Heart left ventricle (tissue), 13 donors: ENCODE measurements at regions not wholly inside any gene's neighbourhood (a gene's known extent, or its start where the extent isn't known, plus 50 kb on each side); places are given as distances from the start of the nearest gene placed in this dataset.

Experiments used
- CTCF ChIP-seq, 12 donors: fragments of 200-600 bp; sonication (generic) in 4 of 12; IDR thresholded peaks; one replicate each; pipeline versions ENCODE4 v1.5.0 to v1.8.0; 2018 to 2022; ENCODE audit warnings: antibody characterized with exemption in 12 of 12, mild to moderate bottlenecking in 5 of 12
- POLR2A ChIP-seq, 2 donors: fragments of 450-650 bp; IDR thresholded peaks; one replicate each; pipeline ENCODE4 v1.6.1; 2017; ENCODE audit warnings: antibody characterized with exemption in 2 of 2, mild to moderate bottlenecking in 2 of 2, moderate library complexity in 2 of 2
- donor health status: ischemic (EF 13 %, LVEDD 7.1; RV severe dilation, severe dysfunction).
- donor health status: DM: no; HTN: yes; CAD: no.
- donor health status: DM: no; HTN: no; CAD: no.
- donor health status: ischemic (EF 25% LVEDD 6.9; RV normal size, moderate dysfunction).
- donor health status: ischemic (EF 25% LVEDD 5.7; RV mildly dilated, moderate dysfunction).
- donor health status: ischemic (EF 35%, LVEDD 5.7; RV mildly dilated, moderate dysfunction).
- donor health status: nonischemic (EF 11% LVEDD 7.7; RV severe dilation, severe dysfunction).
- donor health status: DM: yes; HTN: yes; CAD: no.
- donor health status: PGD.
- donor health status: ischemic (EF 29% LVEDD 5.4; RV normal size, mild dysfunction).
- donor health status: nonischemic (EF 23%, LVEDD 6.1; RV moderate dilation, normal function).

DNA sequence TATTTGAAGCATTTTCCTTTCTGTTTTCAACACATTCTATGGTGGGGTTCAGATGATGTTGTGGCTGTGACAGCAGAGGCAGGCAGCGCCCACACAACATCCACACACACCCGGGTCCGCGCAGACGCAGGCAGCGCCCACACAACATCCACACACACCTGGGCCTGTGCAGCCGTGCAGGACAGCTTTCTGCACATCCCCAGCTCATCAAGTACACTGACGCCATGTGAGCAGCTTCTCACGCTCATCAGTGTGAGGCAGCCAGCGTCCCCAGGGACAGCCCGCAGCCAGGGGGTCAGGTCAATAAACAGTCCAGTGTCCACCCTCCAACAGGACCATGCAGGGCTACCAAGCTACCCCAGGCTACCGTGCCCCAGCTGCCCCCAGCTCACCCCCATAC lies 272.8 kb upstream of the TCERG1L start:
- TF ChIP-seq CTCF (IDR thresholded peaks at IDR 0.05), result no peak
- TF ChIP-seq POLR2A (IDR thresholded peaks at IDR 0.05), result no peak
